Spleen (tissue), 11 donors: ENCODE measurements at regions not wholly inside any gene's neighbourhood (a gene's known extent, or its start where the extent isn't known, plus 50 kb on each side); places are given as distances from the start of the nearest gene placed in this dataset.

Source experiments
- DNase-seq: peaks from one replicate; pipeline ENCODE4 v3.0.0-alpha.2; 2020
- H3K27ac ChIP-seq, 8 donors: fragments of 200-600 bp; sonication (generic) in 7 of 8; 1 replicate in 4 of 8; 2 replicates in 4 of 8; pipeline versions ENCODE4 v1.5.0 to v1.8.0; 2016 to 2021; ENCODE audit warnings: inconsistent platforms in 4 of 8, mild to moderate bottlenecking in 4 of 8, moderate library complexity in 1 of 8
- H3K27me3 ChIP-seq, 7 donors: fragments of 200-600 bp; sonication (generic) in 6 of 7; replicated peaks in 1 of 7; 1 replicate in 4 of 7; 2 replicates in 3 of 7; pipeline versions ENCODE4 v1.5.0 to v1.8.0; 2016 to 2021; ENCODE audit warnings: inconsistent platforms in 3 of 7, mild to moderate bottlenecking in 1 of 7
- H3K36me3 ChIP-seq, 6 donors: fragments of 200-600 bp; sonication (generic) in 5 of 6; 1 replicate in 4 of 6; 2 replicates in 2 of 6; pipeline versions ENCODE4 v1.5.0 to v1.8.0; 2016 to 2021; ENCODE audit warnings: inconsistent platforms in 2 of 6
- H3K4me1 ChIP-seq, 6 donors: fragments of 200-600 bp; sonication (generic) in 5 of 6; 1 replicate in 3 of 6; 2 replicates in 3 of 6; pipeline versions ENCODE4 v1.5.0 to v1.8.0; 2016 to 2021; ENCODE audit warnings: inconsistent platforms in 3 of 6
- H3K4me3 ChIP-seq, 8 donors: fragments of 200-600 bp; sonication (generic) in 7 of 8; 1 replicate in 4 of 8; 2 replicates in 4 of 8; pipeline versions ENCODE4 v1.5.0 to v1.8.0; 2016 to 2021; ENCODE audit warnings: inconsistent platforms in 4 of 8, mild to moderate bottlenecking in 4 of 8, moderate library complexity in 2 of 8
- H3K9me3 ChIP-seq, 8 donors: fragments of 200-600 bp; sonication (generic) in 7 of 8; 1 replicate in 4 of 8; 2 replicates in 4 of 8; pipeline versions ENCODE4 v1.5.0 to v1.8.0; 2016 to 2021; ENCODE audit warnings: inconsistent platforms in 4 of 8
- POLR2A ChIP-seq, 3 donors: fragments of 450-650 bp; IDR thresholded peaks; one replicate each; pipeline ENCODE4 v1.5.1; 2017; ENCODE audit warnings: antibody characterized with exemption in 3 of 3, mild to moderate bottlenecking in 1 of 3
- POLR2AphosphoS5 ChIP-seq, 3 donors: sonication (generic); formaldehyde crosslinking; IDR thresholded peaks; one replicate each; pipeline ENCODE4 v1.5.1; 2017; ENCODE audit warnings: antibody characterized with exemption in 3 of 3
- WGBS, 5 donors: extraction: QIAGEN DNeasy Blood & Tissue Kit in 3 of 5; methylation state at CpG; one replicate each; pipeline versions ENCODE4 v1.1.5 to v1.1.7; 2013 to 2018; 5-methylcytosine and 5-hydroxymethylcytosine counted together
- intact Hi-C: fragments of 100-400 bp; cut with DNase I; formaldehyde crosslinking; loops from one replicate; pipeline ENCODE4 v1.15.0; 2023; ENCODE audit warnings: low total_unique reads
- TF ChIP-seq, protein P1 (sequence below), 11 experiments: fragments of 200-600 bp in 7 of 11; fragments of 450-650 bp in 4 of 11; sonication (generic) in 4 of 11; IDR thresholded peaks in 8 of 11; conservative IDR thresholded peaks in 3 of 11; 1 replicate in 7 of 11; 2 replicates in 4 of 11; pipeline versions ENCODE4 v1.4.0 to v1.8.0; 2016 to 2021; ENCODE audit warnings: antibody characterized with exemption in 11 of 11, inconsistent platforms in 4 of 11, mild to moderate bottlenecking in 1 of 11
- donor health status: healthy with polysubstance abuse.
- donor health status: DM: no; HTN: no; CAD: no; lungs with moderate emphysema.
- donor health status: DM: no; HTN: no; CAD: no.
- donor health status: Bipolar disorder and iron deficiency.
- donor health status: healthy.
- donor health status: DM: no; HTN: no; CAD: no.
- donor health status: DM: yes; HTN: yes; CAD: no.

DNA sequence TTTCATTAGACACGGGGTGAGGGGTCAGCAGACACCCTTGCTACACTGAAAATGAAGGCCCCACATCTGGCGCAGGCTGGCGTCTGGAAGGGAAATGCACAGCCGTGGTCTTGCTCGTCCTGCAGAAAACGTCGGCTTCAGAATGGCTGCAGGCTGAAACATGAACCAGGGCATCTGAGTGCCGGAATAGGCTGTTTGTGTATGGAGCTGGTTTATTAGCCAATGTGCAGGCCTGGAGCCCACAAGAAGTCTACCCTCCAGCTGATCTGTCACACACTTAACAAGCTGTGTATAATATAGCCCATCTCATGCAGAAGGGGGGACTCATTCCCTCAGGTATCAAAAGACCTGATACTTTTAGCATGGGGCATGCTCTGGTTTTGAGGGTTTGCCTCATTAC, 153.4 kb upstream of the SOX11 start:
- Histone ChIP-seq H3K4me1 (no peaks in the 10 kb centered on the region), H3K27ac (no peak overlapping the region), H3K27me3 (peaks cover 0 to 5% (median 0%) of the 10 kb centered on the region in 7 donors), H3K9me3 (peaks cover 0 to 11% (median 8%) of the 10 kb centered on the region in 8 donors), H3K36me3 (no peaks in the 10 kb centered on the region), H3K4me3 (no peak overlapping the region)
- 80 to 87% (median 82%) methylated on average over 8 of the region's 8 CpGs for WGBS, 5 donors
- TF ChIP-seq, protein P1, sequence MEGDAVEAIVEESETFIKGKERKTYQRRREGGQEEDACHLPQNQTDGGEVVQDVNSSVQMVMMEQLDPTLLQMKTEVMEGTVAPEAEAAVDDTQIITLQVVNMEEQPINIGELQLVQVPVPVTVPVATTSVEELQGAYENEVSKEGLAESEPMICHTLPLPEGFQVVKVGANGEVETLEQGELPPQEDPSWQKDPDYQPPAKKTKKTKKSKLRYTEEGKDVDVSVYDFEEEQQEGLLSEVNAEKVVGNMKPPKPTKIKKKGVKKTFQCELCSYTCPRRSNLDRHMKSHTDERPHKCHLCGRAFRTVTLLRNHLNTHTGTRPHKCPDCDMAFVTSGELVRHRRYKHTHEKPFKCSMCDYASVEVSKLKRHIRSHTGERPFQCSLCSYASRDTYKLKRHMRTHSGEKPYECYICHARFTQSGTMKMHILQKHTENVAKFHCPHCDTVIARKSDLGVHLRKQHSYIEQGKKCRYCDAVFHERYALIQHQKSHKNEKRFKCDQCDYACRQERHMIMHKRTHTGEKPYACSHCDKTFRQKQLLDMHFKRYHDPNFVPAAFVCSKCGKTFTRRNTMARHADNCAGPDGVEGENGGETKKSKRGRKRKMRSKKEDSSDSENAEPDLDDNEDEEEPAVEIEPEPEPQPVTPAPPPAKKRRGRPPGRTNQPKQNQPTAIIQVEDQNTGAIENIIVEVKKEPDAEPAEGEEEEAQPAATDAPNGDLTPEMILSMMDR (IDR thresholded peaks at IDR 0.05 in 8 of 11, conservative IDR thresholded peaks at IDR 0.05 in 3 of 11): no peak
- TF ChIP-seq POLR2A (IDR thresholded peaks at IDR 0.05) (no peak), POLR2AphosphoS5 (IDR thresholded peaks at IDR 0.05) (no peak)
- intact Hi-C loops: no loop called here
- DNase-seq: no peak

DNA sequence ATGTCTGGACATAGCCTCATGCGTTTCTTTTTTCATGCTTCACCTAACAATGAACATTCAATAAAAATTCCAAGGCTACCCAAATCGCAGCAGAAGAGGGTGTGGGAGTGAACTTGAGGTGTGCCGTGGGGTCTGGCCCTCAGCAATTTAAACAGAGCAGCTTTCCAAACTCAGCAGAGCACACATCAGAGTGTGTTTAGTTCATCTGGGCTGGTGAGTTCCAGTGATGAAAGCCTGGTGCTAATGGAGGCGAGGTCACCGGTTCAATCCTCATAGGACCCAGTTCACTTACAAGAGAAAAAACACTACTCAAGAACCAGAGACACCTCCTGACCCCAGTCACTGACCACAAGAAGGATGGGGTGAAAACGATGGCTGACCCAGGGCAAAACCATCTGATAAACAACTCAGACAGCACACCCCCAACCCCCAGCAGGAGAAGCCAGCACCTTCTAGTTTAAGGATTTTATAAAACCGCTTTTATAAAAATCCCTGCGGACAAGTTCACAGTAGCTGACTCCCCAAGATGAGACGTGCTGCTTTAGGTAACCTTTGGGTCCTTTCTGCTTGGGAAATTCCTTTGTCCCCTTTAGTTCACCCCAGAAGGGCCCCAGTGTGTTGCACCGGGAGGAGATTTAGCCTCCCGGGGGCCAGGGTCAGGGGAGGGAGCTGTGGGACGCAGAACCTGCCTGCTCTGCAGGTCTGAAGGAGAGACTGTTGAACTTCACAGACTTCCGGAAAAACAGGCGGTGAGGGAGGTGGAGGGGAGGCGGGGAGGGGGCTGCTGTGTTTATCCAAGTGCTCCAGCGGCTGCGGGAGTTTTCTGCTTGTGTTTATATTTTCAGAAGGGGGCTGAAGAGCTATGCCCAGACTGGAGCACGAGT, 152.7 kb upstream of the SOX11 start:
- DNase-seq: no peak
- Histone ChIP-seq H3K9me3 (peaks cover 0 to 18% (median 16%) of the 10 kb centered on the region in 8 donors), H3K4me3 (no peak overlapping the region), H3K36me3 (no peaks in the 10 kb centered on the region), H3K27me3 (peaks cover 0 to 5% (median 0%) of the 10 kb centered on the region in 7 donors), H3K4me1 (no peaks in the 10 kb centered on the region), H3K27ac (no peak overlapping the region)
- intact Hi-C loops: no loop called here
- WGBS, 5 donors: 35 to 40% (median 39%) methylated on average over 15 to 18 of the region's 18 CpGs
- TF ChIP-seq POLR2A (IDR thresholded peaks at IDR 0.05): no peak

DNA sequence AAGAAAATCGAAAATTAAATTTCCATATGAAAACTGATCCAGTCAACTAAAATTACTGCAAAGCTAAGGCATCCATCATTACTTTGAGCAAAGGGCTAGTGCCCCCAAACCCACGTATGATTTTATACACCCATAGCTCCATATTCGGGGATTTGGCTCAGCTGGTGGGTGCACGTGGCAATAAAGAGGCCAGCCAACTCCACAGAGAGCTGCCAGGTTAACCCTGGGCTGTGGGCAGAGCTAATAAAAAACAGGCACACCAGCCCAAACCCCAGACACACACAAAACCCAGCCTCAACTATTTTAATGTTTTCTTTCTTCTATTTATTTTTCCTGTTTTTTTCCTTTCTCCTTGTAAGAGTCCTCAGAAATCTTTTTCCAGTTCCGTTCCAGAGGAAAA, 151.3 kb upstream of the SOX11 start:
- no peak for DNase-seq
- H3K36me3 ChIP-seq: no peaks in the 10 kb centered on the region
- intact Hi-C loops: no loop called here
- H3K9me3 ChIP-seq: peaks cover 0 to 30% (median 25%) of the 10 kb centered on the region in 8 donors
- TF ChIP-seq, protein P1 (IDR thresholded peaks at IDR 0.05 in 8 of 11, conservative IDR thresholded peaks at IDR 0.05 in 3 of 11): no peak
- no peak for TF ChIP-seq POLR2A (IDR thresholded peaks at IDR 0.05)
- no peak for TF ChIP-seq POLR2AphosphoS5 (IDR thresholded peaks at IDR 0.05)
- H3K27ac ChIP-seq: no peak overlapping the region
- H3K27me3 ChIP-seq: peaks cover 0 to 5% (median 0%) of the 10 kb centered on the region in 7 donors
- H3K4me3 ChIP-seq: no peak overlapping the region
- WGBS, 5 donors: 63 to 87% (median 72%) methylated on average over 5 of the region's 5 CpGs
- no peaks in the 10 kb centered on the region for H3K4me1 ChIP-seq

- Histone ChIP-seq H3K27me3 (peaks cover 0 to 5% (median 0%) of the 10 kb centered on the region in 7 donors), H3K4me1 (no peaks in the 10 kb centered on the region), H3K9me3 (peaks cover 0 to 30% (median 25%) of the 10 kb centered on the region in 8 donors), H3K27ac (no peak overlapping the region), H3K36me3 (no peaks in the 10 kb centered on the region), H3K4me3 (no peak overlapping the region)
- DNase-seq: no peak
- TF ChIP-seq, protein P1 (IDR thresholded peaks at IDR 0.05 in 8 of 11, conservative IDR thresholded peaks at IDR 0.05 in 3 of 11): no peak
- TF ChIP-seq POLR2AphosphoS5 (IDR thresholded peaks at IDR 0.05) (no peak), POLR2A (IDR thresholded peaks at IDR 0.05) (no peak)
- intact Hi-C loops: no loop called here
- WGBS, 5 donors: 77 to 88% (median 83%) methylated on average over 5 of the region's 5 CpGs
These were observed 147.9 kb upstream of the SOX11 start for GRCh38 chr2:5544205-5544786.
